Endothelial cell of hepatic sinusoid (primary cell): ENCODE measurements at regions not wholly inside any gene's neighbourhood (a gene's known extent, or its start where the extent isn't known, plus 50 kb on each side); places are given as distances from the start of the nearest gene placed in this dataset.

Experiments used
- in situ Hi-C: cut with HindIII; loops from 2 replicates; pipeline ENCODE4 v1.10.0; 2017; ENCODE audit warnings: low sequenced_read_pairs

- in situ Hi-C loops: no loop called here
Measured at GRCh38 chr2:57759131-57759530, 287.5 kb upstream of the VRK2 start.

- in situ Hi-C loops: no loop called here
Measured at GRCh38 chr2:57759822-57760300, 286.7 kb upstream of the VRK2 start.

DNA sequence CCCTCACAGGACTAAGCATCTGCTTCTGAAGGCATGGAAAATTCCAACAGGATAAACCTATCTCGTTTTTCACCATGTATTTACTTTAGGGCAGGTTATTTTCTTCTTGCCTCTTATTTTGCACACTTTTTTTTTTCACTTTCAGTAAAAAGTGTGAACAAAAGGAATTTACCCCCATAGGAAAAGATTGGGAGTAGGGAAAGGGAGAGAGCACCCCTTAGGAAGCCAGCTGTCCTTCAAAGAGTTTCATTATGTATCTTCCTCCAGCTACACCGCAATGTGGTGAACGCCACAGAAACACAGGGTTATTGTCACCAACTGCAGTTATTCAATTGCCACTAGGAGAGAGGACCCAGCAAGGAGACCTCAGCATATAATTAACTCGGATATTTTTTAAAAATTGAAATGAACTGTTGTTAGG lies 286.2 kb upstream of the VRK2 start:
- in situ Hi-C loops: no loop called here

- in situ Hi-C loops: no loop called here
Measured at GRCh38 chr2:57776916-57777315, 269.7 kb upstream of the VRK2 start.

- in situ Hi-C loops: no loop called here
Measured at GRCh38 chr2:57782587-57782986, 264.0 kb upstream of the VRK2 start.

- in situ Hi-C loops: no loop called here
Measured at GRCh38 chr2:57793310-57793709, 253.3 kb upstream of the VRK2 start.

- in situ Hi-C loops: no loop called here
Measured at GRCh38 chr2:57796527-57796926, 250.1 kb upstream of the VRK2 start.

DNA sequence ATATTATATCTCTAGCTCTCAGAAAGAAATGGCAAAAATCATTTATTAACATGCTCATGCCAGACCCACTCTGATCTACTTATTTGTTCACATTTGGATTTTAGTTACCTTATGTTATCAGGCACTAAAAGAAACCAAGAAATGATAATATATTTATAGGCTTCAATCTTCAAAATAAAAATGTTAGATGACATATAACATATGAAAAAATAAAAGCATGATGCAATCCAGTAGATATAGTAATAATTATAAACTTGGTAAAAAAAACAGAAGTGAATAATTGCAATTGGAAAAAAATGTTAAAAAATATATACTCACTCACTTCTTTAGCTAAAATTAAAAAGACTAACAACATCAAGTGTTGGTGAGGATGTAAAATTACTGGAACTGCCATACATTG lies 248.3 kb upstream of the VRK2 start:
- in situ Hi-C loops: no loop called here

- in situ Hi-C loops: no loop called here
Measured at GRCh38 chr2:57802243-57802642, 244.4 kb upstream of the VRK2 start.

DNA sequence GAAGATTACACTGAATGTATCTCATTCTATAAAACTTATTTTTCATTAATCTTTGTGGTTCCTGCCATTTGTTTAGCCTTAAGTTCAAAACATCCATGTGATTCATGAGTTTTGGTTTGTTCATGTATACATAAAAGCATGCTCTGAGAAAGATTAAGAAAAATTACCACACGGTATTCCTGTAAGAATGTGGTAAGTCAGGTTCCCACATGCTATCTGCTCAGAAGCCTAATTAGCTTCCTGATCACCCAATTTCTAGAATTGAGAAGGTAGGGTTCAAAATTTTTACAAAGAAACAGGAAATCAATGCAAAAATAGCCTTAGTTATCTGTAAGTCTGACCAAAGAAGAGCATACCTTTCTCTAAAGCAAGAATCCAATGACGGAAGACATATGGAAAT lies 241.6 kb upstream of the VRK2 start:
- in situ Hi-C loops: no loop called here

DNA sequence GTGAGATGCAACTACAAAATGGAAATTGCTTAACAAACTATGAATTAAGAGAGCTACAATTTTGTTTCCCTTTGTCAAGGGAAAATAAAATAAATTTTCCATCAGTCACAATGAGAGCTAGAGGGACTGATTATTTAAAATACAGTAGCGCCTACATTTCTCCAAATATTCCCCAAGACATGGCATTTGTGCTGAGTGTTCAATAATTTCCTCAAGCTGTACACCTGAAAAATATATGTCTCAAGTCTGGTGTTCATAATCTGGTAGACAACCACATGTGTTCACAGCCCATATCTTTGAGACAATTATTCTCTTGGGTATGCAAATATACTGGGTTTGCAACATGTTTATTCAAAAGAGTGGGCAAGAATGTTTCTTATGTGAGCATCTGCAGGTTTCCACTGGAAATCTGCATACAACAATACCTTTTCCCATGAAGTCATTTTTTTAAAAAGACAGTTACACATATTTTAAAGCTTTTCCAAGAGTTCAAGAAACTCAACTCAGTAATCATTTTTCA lies 240.1 kb upstream of the VRK2 start:
- in situ Hi-C loops: no loop called here

- in situ Hi-C loops: no loop called here
Measured at GRCh38 chr2:57809230-57809629, 237.4 kb upstream of the VRK2 start.

DNA sequence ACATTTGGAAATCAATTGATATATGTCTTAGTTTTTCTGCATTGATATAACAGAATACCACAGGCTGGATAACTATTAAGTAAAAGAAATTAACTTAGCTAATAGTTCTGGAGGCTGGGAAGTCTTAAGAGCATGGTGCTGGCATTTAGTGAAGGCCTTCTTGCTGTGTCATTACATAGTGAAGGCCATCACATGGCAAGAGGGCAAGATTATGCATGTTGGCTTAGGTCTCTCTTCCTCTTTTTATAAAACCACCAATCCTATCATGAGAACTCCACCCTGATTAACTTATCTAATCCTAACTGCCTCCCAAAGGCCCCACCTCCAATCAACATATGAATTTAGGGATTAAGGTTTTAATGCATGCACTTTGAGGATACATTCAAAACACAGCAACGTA lies 225.5 kb upstream of the VRK2 start:
- in situ Hi-C loops: no loop called here

GRCh38 chr2:57828221-57828620 lies 218.4 kb upstream of the VRK2 start:
- in situ Hi-C loops: no loop called here

DNA sequence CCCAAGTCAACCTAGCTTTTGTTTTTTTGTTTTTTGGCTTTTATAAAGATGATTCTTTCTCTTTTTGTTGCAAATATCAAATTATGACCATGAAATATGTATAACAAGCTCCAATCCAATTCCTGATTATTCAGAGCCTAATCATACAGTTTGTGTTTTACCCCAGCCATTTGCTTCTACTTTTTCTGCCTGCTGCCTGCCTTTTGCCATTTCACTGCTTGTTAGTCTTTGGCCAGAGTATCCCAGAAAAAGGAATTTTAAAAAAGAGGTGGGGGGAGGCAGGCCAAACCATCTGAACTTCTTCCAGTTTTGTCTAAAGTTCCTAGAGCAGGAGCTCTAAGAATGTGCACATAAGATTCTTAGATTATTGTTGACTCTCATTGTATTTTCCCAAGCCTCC lies 211.9 kb upstream of the VRK2 start:
- in situ Hi-C loops: no loop called here

DNA sequence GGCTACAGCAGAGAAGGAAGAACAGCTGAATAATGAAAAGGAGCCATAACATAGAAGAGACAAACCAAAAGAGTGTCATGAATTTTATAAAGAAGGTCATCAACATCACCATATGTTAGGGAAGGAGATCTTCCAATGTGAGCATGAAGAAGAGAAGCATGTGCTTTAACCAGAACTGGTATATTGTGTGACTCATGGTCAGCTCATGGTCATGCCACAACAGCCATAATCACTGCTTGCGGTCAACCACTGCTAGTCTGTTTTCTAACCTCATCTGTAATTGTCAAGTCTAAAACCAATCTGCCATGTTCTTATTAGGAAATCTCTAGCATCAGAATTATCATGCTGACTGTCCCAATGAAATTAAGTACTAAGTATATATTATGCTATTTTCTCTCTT lies 204.1 kb upstream of the VRK2 start:
- in situ Hi-C loops: no loop called here

DNA sequence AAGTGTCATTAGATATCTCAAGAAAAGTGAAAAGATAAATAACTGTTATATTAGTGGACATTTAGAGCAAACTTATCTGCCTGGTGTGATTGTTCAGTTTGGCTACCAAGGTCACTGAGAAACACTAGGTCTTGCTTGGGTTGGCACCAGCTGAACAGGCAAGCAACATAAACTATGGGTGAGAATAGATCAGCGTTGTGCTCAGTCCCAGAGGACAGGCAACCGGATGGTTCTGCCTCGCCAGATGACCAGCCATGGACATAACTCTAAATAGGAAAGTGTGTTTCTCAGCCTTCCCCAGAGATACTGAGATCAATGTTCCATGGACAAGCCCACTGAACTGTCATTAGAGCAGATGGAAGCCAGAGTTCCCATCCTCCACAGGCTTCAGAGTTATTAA lies 203.4 kb upstream of the VRK2 start:
- in situ Hi-C loops: no loop called here

GRCh38 chr2:57848723-57849122 lies 197.9 kb upstream of the VRK2 start:
- in situ Hi-C loops: no loop called here

- in situ Hi-C loops: no loop called here
Measured at GRCh38 chr2:57849843-57850242, 196.8 kb upstream of the VRK2 start.

DNA sequence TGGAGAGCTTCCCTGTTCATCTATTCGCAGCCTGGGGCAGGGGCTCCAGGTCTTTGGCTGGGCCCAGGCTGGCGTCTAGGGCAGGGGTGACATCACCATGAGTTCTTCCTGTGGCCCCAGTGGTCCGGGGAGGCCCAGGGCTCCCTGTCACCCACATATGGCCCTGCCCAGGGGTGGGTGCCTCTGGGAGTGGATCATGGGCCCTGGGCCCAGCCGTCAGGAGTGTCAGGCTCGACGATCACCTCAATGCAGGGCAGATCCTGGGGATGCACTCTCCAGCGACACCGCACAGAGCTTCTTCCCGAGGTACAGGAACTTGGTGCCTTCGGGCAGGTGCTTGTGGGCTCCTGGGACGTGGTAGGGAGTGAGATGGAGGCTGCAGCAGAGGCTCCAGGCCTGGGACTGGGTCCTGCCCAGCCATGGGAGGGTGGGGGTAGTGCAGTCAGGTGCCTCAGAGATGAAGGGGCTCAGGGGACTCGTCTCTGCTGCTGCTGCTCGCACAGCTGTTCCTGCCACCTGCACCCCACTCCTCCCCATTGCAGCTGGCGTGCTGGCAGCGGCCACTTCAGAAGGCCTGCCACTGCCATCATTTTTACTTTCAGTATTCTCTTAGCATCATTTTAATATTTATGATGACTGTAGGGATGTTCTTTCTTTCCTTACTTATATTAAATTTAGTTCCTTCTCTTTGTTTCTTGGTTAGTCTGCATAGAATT lies 196.0 kb upstream of the VRK2 start:
- in situ Hi-C loops: no loop called here

- in situ Hi-C loops: no loop called here
Measured at GRCh38 chr2:57855212-57855611, 191.4 kb upstream of the VRK2 start.

GRCh38 chr2:57859755-57860154 lies 186.9 kb upstream of the VRK2 start:
- in situ Hi-C loops: no loop called here

DNA sequence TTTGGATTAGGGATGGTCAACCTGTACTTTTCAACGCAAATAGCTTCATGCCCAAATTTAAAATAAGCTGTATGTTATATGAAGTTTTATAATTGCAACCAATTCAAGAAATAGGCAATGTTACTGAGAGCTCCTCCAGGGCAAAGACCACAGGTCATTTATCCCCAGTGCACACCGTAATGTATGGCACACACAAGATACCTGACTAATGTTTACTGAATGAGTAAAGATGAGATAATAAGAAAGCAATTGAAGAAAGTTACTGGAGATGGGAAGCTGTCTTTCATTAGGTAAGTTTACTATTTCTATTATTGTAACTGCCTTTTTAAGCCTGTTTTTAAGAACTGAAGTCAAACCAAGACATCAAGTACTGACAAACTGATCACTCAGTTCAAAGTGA lies 184.5 kb upstream of the VRK2 start:
- in situ Hi-C loops: no loop called here
